Stimulated activated CD8-positive, alpha-beta memory T cell treated with anti-CD3 and anti-CD28 coated beads, Interleukin-12 subunit alpha, Interleukin-12 subunit beta, amount 100 ng/mL, for 24 hours (primary cell): ENCODE measurements at regions not wholly inside any gene's neighbourhood (a gene's known extent, or its start where the extent isn't known, plus 50 kb on each side); places are given as distances from the start of the nearest gene placed in this dataset.

Source experiments
- DNase-seq: peaks from one replicate; pipeline ENCODE4 v3.0.0-alpha.2; 2020; ENCODE audit errors: extremely low read depth

DNA sequence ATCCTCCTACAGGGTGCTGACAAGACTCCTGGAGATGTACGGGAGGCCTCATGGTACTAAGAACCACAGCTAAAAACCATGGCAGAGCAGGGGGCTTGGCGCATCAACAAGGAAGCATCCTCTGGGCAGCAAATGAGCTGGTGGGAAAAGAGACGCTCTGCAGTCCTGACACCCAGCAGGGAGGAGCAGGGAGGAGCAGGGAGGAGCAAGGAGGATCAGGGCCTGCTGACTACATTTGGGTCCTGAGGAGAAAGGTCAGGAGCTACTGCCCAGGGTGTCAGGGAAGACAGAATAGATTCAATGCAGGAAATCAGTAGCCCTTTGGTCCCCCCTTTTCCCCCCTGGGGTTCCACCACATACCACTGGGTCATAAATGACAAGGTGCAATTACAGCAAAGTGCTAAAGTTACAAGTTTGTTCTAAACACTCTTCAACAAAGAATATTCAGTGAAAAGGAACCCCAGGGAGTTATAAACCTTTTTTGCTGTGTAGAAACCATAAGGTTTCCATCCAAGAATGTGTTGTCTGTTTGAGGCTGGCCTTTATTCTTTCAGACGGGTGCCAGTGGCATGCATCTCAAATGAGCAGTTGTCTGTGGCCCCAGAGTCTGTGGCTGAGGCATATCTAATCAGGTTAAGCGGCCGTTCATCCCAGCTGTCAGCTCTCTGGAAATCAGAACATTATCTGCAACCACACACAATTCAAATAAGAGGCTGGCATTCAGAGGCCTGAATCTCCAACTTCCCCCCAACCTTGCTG, 325.0 kb downstream of the CDC5L start:
- DNase-seq, result no peak

DNA sequence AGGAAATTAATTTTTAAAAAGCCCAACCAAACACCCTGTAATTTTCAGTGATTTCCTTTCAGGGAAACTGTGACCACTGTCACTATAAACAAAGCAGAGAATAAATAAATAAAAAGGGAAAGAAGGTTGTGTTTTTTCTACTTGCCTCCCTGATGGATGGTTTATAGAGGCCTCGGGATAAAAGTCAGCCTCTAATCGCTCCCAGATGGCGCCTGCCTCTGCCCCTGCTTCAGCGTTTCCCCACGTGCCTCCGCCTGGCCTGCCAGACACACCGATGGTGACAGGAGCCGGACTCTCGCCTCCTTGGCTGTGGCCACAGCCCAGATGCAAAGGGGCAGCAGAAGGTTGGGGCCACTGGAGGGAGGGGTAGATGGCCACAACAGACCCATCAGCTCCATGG, 327.7 kb downstream of the CDC5L start:
- DNase-seq, result no peak

DNA sequence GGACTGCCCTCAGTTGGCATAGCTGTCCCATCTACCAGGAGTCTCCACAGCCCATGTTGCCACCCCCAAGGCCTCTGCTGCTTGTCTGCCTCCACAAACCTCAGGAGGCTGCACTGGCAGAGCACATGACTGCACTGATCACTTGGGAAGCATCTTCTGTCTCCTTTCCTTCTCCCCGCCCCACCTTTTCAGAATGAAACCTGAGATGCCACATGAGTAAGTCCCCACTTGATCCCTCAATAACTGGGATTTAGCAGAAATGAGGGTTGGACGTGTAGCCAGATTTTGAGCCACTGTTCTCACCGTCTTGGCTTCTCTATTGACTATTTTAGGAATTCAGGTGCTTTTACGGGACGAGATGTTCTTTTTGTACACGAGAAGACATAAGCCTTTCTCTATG, 328.4 kb downstream of the CDC5L start:
- DNase-seq, result no peak

DNA sequence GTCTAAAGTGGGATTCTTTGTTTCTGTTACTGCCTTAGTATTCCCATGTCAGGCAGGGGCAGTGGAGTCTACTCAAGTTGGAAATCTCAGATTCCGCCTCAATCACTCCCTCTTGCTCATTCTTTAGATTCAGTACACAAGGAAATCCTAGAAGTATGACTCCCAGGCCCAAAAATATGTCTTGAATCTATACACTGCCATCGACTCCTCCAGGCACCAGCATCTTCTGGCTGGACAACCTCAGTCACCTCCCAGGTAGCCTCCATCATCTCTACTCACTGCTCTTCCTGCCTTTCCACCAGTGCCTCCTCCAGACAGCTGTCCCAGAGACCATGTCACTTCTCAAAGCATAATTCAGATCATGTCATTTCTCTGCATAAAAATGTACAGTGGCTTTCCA, 329.9 kb downstream of the CDC5L start:
- no peak for DNase-seq

DNA sequence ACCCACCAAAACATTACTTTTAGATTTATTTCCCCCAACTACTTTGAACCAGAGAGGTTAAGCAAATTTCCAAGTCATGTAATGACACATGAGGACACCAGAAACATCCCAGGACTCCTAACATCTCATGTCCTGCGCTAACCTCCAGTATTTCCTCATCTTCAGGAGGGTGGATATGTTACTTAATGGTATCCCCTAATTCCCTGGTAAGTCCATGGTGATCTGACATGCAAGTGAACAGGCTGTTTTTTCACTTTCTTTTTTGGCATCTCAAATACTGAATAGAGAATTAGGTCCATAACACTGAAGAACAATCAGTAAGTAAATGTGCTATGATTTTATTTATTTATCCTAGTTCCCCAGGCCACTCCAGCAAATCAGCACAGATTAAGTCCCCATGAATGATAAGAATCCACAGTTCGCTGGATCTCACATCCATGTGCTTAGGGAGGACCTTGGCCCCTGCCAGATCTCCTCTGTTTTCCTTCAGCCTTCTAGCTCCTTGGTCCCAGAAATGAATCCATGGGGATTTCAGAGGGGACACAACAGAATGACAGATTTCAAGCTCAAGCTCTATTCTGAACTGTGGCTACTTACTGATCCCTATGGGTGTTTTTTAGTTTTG, 334.6 kb downstream of the CDC5L start:
- no peak for DNase-seq

DNA sequence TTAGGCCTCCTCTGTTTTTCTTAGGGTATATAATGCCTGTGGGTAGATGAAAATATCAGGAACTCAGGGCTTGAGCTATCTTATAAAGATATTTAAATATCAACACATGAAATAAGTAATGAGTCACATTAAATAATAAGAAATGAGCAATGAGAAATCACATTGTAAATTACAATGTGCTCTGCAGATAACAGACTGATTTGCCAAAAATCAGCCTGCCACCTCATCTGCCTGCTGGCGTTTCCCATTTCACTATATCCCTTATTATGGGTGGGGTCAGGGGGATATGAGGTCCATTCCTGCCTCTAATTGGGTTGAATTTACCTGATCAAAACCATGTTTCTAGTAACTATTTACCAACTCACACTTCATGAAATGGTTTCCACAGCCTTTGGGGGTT, 335.2 kb downstream of the CDC5L start:
- DNase-seq, result no peak

DNA sequence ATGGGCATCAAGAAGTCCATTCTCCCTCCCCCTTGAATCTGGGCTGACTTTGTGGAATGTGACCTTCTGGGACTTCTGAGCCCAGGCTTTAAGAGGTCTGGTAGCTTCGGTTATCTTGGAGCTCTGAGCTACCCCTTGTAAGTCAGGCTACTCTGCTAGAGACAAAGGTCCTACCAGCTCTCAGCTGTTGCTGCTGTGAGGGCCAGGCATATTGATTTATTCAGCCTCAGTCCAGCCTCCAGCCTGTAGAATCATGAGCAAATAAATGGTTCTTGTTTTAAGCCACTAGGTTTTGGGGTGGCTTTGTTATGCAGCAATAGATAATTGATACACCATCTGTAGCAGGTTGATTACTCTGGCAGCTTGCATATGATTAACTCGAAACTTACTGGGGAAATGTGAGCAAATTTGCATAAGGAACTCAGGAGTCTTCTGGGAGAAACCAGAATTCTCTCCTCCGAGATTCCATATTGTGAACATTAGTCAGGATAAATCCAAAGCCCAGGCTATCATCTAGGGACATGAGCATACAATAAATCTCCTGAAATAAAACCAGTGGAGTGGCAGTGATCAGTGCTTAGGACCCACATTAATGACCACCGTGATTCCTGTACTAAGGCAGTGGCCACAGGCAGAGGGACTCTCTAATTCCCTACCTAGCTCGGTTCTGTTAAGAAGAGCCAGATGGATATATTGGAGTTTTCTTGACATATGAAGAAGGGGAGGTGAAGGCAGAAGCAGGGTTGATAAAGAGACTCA, 336.1 kb downstream of the CDC5L start:
- DNase-seq, result no peak

DNA sequence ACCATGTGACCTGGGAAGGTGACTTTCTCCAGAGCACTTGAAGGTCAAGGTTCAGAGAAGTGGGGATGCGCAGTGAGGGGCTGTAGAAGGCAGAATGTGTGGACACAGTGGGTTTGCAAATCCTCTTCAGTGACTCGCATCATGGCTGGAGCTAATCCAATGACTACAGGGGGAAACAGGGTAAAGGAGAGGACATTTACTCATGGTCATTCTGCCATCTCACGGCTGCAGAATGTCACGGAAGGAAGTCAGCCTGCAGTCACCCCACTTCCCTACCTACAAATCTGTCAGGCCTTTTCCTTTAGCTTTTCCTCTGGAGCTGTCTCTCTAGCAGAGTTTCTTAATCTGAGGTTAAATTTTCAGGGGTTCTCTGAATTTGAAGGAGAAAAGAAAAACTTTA, 337.6 kb downstream of the CDC5L start:
- no peak for DNase-seq

DNA sequence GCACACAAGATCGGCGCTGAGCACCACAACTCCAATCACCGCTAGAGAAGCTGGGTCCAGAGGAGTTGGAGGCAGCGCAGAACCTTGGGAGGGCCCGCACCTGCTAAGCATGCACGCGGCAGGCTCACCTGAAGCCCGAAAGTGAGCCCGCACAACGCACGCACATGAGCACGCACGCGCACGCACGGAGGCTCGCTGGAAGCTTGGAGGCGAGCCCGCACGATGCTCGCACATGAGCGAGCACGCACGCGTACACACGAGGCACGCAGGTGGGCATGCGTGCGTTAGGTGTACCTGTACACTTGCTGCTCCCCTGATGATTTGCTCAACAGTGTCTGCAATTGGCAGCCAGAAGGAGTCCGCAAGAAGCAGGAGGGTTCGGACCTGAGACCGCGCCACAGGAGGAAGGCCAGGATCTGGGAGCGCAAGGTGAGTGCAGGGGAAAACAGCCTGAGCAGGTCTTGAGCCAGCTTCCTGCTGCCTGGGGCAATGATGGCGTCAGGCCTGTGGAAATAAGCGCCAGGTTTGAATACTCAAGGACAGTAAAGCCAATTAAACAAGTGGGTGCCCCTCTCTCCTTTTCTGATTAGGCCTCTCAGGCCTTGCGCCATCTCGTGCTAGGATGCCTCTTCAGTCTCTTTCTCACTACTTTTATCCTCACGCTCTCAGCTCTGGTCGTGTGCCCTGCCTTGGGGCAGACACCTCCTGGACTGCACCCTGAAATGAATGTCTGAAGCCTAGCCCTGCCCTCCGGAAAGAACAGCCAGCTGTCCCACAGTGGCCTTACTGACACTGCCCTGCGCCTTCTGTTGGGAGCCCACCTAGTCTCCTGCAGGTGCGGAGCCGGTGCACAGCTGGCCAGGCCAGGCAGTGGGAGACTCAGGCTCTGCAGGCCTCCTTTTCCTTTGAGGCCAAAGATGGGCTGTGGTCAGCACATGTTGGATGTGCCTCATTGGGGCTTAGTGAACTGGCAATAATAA, 340.4 kb downstream of the CDC5L start:
- DNase-seq, result no peak

DNA sequence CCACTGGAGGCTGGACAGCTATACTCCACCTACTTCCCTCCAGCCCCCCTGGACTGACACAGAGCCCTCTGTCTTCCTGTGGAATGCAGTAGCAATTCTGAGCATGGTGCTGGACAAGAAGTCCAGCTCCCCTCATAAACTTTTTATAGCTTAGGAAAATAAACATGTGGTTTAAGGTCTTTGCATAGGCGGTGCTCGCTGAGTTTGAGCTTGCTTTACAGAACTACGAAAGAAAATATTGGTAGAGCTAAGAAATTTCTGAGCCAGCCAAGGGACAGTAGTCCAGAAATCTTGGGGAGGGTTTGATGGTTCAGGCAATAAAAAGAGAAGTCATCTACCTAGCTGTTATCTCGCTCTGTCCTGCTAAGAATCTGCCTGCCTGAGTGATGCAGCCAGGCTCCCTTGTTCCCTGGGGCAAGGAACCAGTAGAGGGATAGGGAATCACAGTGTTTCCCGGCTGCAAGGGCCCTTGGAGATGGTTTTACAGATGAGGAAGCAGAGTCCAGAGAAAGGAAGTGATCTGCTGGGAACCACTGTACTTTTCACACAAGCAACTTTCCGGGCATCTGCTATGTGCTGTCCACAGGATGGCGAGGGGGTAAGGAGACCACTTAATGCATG, 343.4 kb downstream of the CDC5L start:
- no peak for DNase-seq

DNA sequence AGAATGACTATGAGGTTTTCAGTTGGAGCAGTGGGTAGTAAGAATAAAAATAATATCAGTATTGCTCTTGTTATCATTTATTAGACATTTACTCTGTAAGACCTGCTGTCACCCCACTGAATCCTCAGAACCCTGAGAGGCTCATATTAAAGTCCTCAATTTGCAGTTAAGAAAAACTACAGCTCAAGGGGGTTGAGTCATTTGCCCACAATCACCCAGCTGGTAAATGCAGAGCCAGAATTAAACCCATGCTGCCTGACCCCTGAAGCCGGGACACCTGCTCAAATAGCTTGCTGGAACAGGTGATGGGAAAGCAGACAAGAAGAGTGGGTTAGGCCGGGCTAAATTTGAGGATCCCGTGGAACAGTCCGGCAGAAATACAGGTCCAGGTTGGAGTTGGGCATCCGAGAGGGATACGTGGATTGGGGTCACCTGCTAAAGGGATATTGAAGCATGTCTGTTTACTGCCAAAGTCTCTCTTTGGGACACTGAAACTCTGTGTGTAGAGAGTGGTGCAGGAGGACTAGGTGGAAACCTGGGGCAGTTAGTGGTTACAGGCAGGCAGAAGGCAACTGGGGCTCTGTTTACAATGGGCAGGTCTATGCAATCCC, 344.1 kb downstream of the CDC5L start:
- no peak for DNase-seq

DNA sequence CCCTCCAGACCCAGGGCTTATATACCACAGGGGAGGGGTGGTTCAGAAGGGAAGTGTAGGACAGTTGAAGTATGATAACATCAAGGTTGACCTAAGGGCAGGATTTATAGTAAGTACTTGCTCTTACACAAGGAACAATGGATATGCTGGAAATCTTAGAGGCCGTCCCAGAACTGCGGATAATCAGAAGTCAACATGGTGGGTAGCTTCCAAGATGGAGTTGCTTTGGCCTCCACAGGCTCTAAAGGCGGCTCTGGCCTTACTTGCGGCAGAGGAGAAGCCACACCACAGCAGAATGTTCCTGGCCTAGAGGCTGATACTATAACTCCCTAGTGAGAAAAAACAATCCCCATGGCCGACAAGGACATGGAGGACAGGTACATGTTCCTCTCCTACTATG, 344.7 kb downstream of the CDC5L start:
- DNase-seq, result no peak

DNA sequence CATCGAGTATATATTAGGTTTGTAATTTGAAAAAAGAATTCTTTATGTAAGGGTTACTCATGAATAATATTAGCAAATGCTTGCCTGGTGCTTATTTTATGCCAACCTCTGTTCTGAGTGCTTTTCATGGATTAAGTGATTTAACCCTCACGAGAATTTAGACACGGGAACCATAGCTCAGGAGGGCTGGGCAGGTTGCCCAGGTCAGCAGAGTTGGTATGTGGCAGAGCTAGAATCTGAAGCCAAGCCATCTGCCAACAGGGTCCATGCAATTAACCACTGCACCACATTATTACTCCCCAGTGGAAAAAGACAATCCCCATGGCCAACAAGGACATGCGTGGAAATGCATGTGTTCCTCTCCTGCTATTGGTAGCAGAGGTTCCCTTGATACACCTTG, 345.6 kb downstream of the CDC5L start:
- no peak for DNase-seq

DNA sequence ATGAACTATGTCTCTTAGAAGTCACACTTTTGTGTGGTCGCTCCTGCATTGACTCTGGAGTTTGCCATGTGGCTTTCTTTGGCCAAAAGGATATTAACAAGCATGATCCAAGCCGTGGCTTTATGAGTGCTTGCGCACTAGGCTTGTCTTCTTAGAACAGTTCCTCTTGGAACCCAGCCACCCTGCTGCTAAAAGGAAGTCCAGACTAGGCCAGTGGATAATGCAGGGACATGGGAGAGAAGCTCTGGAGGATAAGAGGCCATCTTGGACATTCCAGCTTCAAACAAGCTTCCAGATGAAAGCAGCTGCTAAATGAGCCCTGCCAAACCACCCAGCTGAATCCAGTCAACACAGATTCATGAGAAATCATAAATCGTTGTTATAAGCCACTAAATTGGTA, 346.4 kb downstream of the CDC5L start:
- no peak for DNase-seq

DNA sequence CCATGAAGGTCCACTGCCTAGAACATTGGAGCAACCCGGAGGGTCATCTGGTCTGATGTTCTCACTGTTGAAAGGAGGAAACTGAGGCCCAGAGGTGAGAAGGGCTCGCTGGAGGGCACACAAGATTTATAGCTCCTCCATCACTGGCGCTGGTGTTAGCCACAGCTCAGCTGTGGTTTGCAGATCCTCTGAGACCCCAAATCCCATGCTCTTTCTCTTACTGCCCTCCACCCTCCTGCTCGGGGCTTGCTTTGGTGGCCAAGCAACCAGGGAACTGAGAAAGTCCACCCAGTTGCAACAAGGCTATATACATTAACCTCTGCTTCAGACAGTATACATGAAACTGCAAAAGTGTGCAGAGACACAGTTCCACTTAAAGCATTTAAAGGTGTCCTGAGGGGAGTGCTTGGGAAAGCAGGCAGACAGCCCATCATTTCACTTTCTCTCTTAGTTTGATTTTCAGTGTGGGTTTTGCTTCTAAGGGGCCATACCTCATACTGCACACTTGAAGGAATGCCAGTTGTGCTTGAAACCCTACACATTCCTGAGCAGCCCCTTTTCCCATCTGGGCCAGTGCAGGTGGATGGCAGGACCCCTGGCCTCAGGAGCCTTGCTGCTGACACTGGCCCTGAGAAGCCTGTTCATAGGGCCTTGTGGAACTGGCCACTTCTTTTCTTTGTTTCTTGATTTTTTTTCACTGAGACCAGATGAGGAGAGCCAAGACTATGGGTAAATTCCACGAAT, 347.6 kb downstream of the CDC5L start:
- DNase-seq, result no peak

DNA sequence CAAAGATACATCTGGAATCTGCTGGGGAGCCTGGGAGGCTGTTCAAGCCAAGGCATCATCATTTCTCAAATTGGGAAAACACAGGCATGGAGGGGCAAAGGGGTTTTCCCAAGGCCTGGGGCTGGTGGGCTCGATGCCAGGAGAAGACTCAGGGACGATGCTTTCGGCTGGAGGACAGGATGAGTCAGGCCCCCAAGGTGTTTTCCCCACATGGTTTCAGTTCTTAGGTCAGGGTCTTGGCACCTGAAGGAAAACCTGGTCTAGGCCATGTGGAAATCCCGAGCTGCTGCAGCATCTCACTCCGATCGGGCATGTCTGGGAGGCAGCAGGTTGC, 348.1 kb downstream of the CDC5L start:
- DNase-seq, result no peak

DNA sequence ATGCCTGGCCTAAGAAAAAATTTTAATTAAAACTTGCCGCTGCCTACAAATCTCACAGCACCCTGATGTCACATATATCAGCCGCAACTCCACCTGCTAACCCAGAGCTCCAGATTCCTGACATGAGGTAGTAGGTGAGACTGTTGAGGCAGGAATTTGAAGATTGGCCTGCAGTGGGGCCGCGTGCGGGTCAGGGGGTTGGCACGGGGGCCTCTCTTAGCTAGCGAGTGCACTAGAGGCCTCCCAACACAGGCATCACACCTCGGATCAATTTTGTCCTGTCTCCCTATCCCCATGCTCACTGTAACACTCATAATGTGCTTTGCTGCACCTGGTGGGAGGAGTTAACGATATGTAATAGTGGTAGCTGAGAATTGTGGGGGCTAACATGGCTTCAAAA, 349.8 kb downstream of the CDC5L start:
- no peak for DNase-seq

DNA sequence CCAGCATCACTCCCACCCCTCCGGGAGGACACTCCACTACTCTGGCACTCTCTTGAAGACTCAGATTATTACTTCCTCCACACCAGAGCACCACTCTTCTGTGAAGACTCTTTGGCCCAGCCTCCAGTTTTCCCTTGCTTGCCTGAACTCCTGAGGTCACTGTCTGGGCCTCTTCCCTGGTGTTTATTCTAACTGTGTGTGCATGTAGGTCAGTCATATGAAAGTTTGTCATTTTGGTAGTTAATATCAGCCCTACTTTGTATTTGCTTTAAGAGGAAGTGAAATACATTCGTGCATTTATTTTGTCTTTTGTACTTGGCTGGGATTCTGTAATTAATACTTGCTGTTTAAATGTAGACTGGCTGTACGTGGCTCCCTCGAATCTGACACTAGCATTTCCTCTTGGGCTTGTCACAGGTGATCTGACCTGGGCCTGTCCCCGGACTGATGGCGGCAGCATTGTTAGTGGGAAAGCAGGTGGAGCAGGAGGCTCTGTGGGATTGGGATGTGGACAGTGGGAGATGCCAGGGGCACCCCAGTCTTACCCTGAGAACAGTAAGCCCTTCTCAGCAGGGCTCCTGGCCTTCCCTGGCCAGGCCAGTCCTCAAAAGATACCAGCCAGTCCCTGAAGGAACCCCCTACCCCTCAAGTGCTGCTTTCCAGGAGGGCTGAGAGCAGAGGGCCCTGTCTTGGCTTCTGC, 350.5 kb downstream of the CDC5L start:
- no peak for DNase-seq

DNA sequence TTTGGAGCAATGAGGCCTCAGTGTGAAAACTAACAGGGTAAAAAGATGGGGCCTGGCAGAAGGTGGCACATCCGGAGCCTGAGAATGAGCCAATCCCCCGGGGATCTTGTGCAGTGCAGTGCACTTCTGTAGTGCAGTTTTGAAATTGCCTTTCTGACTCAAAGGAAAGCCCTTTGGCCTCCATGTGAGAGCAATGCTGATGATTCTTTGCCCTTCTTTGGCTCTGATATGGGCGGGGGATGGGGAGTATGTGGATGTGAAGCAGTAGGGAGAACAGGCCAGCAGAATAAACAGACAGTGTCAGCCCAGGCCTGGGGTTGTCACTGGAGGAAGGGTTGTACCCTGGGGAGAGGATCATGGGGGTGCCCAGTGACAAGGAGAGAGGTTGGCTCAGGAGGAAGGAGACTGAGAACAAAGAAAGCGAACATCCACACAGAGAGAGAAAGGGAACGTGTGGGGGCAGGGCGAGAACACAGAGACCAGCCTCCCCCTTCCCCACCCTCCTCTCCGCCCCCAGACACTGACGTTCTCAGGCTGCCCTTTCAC, 351.2 kb downstream of the CDC5L start:
- no peak for DNase-seq
